ENCODE measurements at regions not wholly inside any gene's neighbourhood (a gene's known extent, or its start where the extent isn't known, plus 50 kb on each side); places are given as distances from the start of the nearest gene placed in this dataset.

GRCh38 chr7:114190387-114190786 lies 224.2 kb upstream of the FOXP2 start:
- Histone ChIP-seq H3K27ac (ENCODE audit: low read depth in 2 of 2, low read length in 1 of 2) (no peak overlapping the region), H3K4me3 (ENCODE audit: low read depth in 2 of 2, low read length in 1 of 2) (no peak overlapping the region), H3K27me3 (ENCODE audit: insufficient read depth) (0 out of 2 replicates have a peak, but pooled peaks cover 6% of the 10 kb centered on the region), H2AFZ (ENCODE audit: low read depth) (no peak overlapping the region), H3K9ac (no peak overlapping the region), H4K20me1 (ENCODE audit: insufficient read depth) (no peaks in the 10 kb centered on the region), H3K9me3 (no peaks in the 10 kb centered on the region), H3K9me2 (no peaks in the 10 kb centered on the region), H3K79me2 (ENCODE audit: insufficient read depth) (no peaks in the 10 kb centered on the region), H3K36me3 (replicated peaks in 1 of 2; ENCODE audit: control insufficient read depth in 1 of 2, insufficient read depth in 2 of 2, low read length in 1 of 2) (no peaks in the 10 kb centered on the region), H3K4me1 (ENCODE audit: control insufficient read depth in 1 of 2, insufficient read depth in 2 of 2, low read depth in 1 of 2, low read length in 1 of 2) (no peaks in the 10 kb centered on the region), H3F3A (replicated peaks; ENCODE audit: insufficient read depth) (no peaks in the 10 kb centered on the region), H3K4me2 (no peak overlapping the region)
- ChIA-PET POLR2A (no interaction called here), CTCF (no interaction called here)
- WGBS (ENCODE audit: low lambda C conversion rate), result 0% methylated on average over 2 of the region's 2 CpGs
- TF ChIP-seq MAX (IDR thresholded peaks at IDR 0.05; ENCODE audit: low read depth), result no peak
- TF ChIP-seq USF1 (IDR thresholded peaks at IDR 0.05; ENCODE audit: borderline replicate concordance, low read depth), result no peak
- TF ChIP-seq FOXJ3 (CRISPR knock-in tag; IDR thresholded peaks at IDR 0.05), result no peak
- no peak for DNase-seq

- no peaks in the 10 kb centered on the region for H4K20me1 ChIP-seq (ENCODE audit: insufficient read depth)
- no peaks in the 10 kb centered on the region for H3K36me3 ChIP-seq (replicated peaks in 1 of 2; ENCODE audit: control insufficient read depth in 1 of 2, insufficient read depth in 2 of 2, low read length in 1 of 2)
- ChIA-PET CTCF (interaction anchor here (0.8 to 1.1 kb wide), 3 partner anchors 16 to 359 kb away, joined by 3 read pairs; no protein-coding TSS in a partner anchor), POLR2A (no interaction called here)
- no peaks in the 10 kb centered on the region for H3K9me2 ChIP-seq
- no peak overlapping the region for H3K4me3 ChIP-seq (ENCODE audit: low read depth in 2 of 2, low read length in 1 of 2)
- no peaks in the 10 kb centered on the region for H3K27me3 ChIP-seq (ENCODE audit: insufficient read depth)
- no peaks in the 10 kb centered on the region for H3K4me1 ChIP-seq (ENCODE audit: control insufficient read depth in 1 of 2, insufficient read depth in 2 of 2, low read depth in 1 of 2, low read length in 1 of 2)
- no peak for DNase-seq
- H2AFZ ChIP-seq (ENCODE audit: low read depth), result 0 out of 2 replicates have a peak overlapping the region, but pooled peaks have one; percentile 33
- 31% methylated on average over 3 of the region's 3 CpGs for WGBS (ENCODE audit: low lambda C conversion rate)
- no peaks in the 10 kb centered on the region for H3K79me2 ChIP-seq (ENCODE audit: insufficient read depth)
- H3K27ac ChIP-seq (ENCODE audit: low read depth in 2 of 2, low read length in 1 of 2), result no peak overlapping the region
- TF ChIP-seq REST (IDR thresholded peaks at IDR 0.05; ENCODE audit: low read depth, low read length) (no peak), GABPA (IDR thresholded peaks at IDR 0.05; ENCODE audit: low read depth) (no peak), MXI1 (IDR thresholded peaks at IDR 0.05; ENCODE audit: low read depth, low read length) (no peak), GATA2 (CRISPR knock-in tag; IDR thresholded peaks at IDR 0.05) (no peak), RFX5 (IDR thresholded peaks at IDR 0.05; ENCODE audit: low read length) (no peak), EZH2phosphoT487 (IDR thresholded peaks at IDR 0.05; ENCODE audit: borderline replicate concordance, low read depth) (no peak), POLR2AphosphoS5 (IDR thresholded peaks at IDR 0.05; ENCODE audit: low read depth, low read length) (no peak), RXRA (IDR thresholded peaks at IDR 0.05; ENCODE audit: borderline replicate concordance, low read depth) (no peak), USF2 (IDR thresholded peaks at IDR 0.05; ENCODE audit: borderline replicate concordance, low read depth, low read length) (no peak), CTCF (IDR thresholded peaks at IDR 0.05) (no peak), USF1 (IDR thresholded peaks at IDR 0.05; ENCODE audit: borderline replicate concordance, low read depth) (no peak), FOXM1 (IDR thresholded peaks at IDR 0.05; ENCODE audit: low read depth) (no peak), TCF12 (IDR thresholded peaks at IDR 0.05) (no peak), RAD21 (IDR thresholded peaks at IDR 0.05; ENCODE audit: low read length) (no peak), TEAD4 (IDR thresholded peaks at IDR 0.05; ENCODE audit: borderline replicate concordance, insufficient read depth) (no peak), EP300 (IDR thresholded peaks at IDR 0.05; ENCODE audit: borderline replicate concordance in 1 of 2, low read depth in 1 of 2, low read length in 1 of 2) (no peak)
- H3K9me3 ChIP-seq, result no peaks in the 10 kb centered on the region
- H3F3A ChIP-seq (replicated peaks; ENCODE audit: insufficient read depth), result no peaks in the 10 kb centered on the region
- no peak overlapping the region for H3K9ac ChIP-seq
- no peak overlapping the region for H3K4me2 ChIP-seq
Observed at GRCh38 chr7:114183311-114184088, 231.1 kb upstream of the FOXP2 start.

Data from SK-N-SH (cell line).